Duodenal mucosa (tissue), 2 donors: ENCODE measurements at regions not wholly inside any gene's neighbourhood (a gene's known extent, or its start where the extent isn't known, plus 50 kb on each side); places are given as distances from the start of the nearest gene placed in this dataset.

Experiments
- H3K27ac ChIP-seq: one replicate; pipeline ENCODE4 v1.7.0; 2013; ENCODE audit warnings: low read depth, low read length
- H3K27me3 ChIP-seq, 2 donors: one replicate each; pipeline ENCODE4 v1.7.0; 2013; ENCODE audit warnings: low read length in 2 of 2, control low read depth in 1 of 2; ENCODE audit not compliant: insufficient read depth in 2 of 2, control insufficient read depth in 1 of 2
- H3K36me3 ChIP-seq, 2 donors: one replicate each; pipeline ENCODE4 v1.7.0; 2013; ENCODE audit warnings: low read length in 2 of 2, control low read depth in 1 of 2; ENCODE audit not compliant: insufficient read depth in 2 of 2, control insufficient read depth in 1 of 2
- H3K4me1 ChIP-seq, 2 donors: one replicate each; pipeline ENCODE4 v1.7.0; 2013; ENCODE audit warnings: low read length in 2 of 2, control low read depth in 1 of 2; ENCODE audit not compliant: insufficient read depth in 2 of 2, control insufficient read depth in 1 of 2
- H3K4me3 ChIP-seq, 2 donors: one replicate each; pipeline ENCODE4 v1.7.0; 2013; ENCODE audit warnings: low read length in 2 of 2, low read depth in 1 of 2
- H3K9ac ChIP-seq, 2 donors: one replicate each; pipeline ENCODE4 v1.7.0; 2013; ENCODE audit warnings: low read length in 2 of 2, low read depth in 1 of 2
- H3K9me3 ChIP-seq, 2 donors: one replicate each; pipeline ENCODE4 v1.7.0; 2013; ENCODE audit warnings: low read length in 2 of 2, control low read depth in 1 of 2; ENCODE audit not compliant: control insufficient read depth in 1 of 2

DNA sequence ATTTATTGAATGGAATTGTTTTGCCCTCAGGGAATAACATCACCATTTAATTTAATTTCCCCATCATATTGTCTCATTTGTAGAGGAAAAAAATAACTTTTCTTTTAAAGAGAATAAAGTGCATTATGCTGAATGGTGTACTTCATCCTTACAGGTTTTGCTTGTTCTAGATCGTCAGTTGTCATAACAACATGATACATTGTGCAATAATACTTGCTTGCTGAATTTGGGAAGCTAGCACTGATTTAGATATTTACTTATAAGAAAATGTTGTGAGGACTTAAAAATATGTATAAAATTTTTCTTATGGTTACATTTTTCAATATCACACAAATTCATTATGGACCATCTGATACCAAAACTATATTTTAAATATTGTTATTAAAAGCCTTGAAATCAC, 509.0 kb upstream of the POU3F2 start:
- Histone ChIP-seq H3K4me1 (no peaks in the 10 kb centered on the region), H3K36me3 (no peaks in the 10 kb centered on the region), H3K4me3 (no peak overlapping the region), H3K27me3 (no peaks in the 10 kb centered on the region), H3K9ac (no peak overlapping the region), H3K9me3 (no peaks in the 10 kb centered on the region), H3K27ac (no peak overlapping the region)

GRCh38 chr6:98333273-98333672, 501.1 kb upstream of the POU3F2 start:
- no peaks in the 10 kb centered on the region for H3K27me3 ChIP-seq
- no peak overlapping the region for H3K4me3 ChIP-seq
- no peaks in the 10 kb centered on the region for H3K9me3 ChIP-seq
- H3K27ac ChIP-seq, result no peak overlapping the region
- H3K36me3 ChIP-seq, result no peaks in the 10 kb centered on the region
- no peak overlapping the region for H3K9ac ChIP-seq
- no peaks in the 10 kb centered on the region for H3K4me1 ChIP-seq

GRCh38 chr6:98335594-98335993, 498.8 kb upstream of the POU3F2 start:
- no peak overlapping the region for H3K27ac ChIP-seq
- no peaks in the 10 kb centered on the region for H3K9me3 ChIP-seq
- no peak overlapping the region for H3K9ac ChIP-seq
- no peaks in the 10 kb centered on the region for H3K4me1 ChIP-seq
- H3K27me3 ChIP-seq, result no peaks in the 10 kb centered on the region
- H3K36me3 ChIP-seq, result no peaks in the 10 kb centered on the region
- no peak overlapping the region for H3K4me3 ChIP-seq

GRCh38 chr6:98339506-98339905, 494.9 kb upstream of the POU3F2 start:
- H3K9ac ChIP-seq, result no peak overlapping the region
- H3K27ac ChIP-seq, result no peak overlapping the region
- H3K36me3 ChIP-seq, result no peaks in the 10 kb centered on the region
- no peaks in the 10 kb centered on the region for H3K9me3 ChIP-seq
- no peak overlapping the region for H3K4me3 ChIP-seq
- H3K4me1 ChIP-seq, result no peaks in the 10 kb centered on the region
- H3K27me3 ChIP-seq, result no peaks in the 10 kb centered on the region

- no peak overlapping the region for H3K27ac ChIP-seq
- no peak overlapping the region for H3K4me3 ChIP-seq
- no peaks in the 10 kb centered on the region for H3K4me1 ChIP-seq
- no peaks in the 10 kb centered on the region for H3K27me3 ChIP-seq
- no peak overlapping the region for H3K9ac ChIP-seq
- no peaks in the 10 kb centered on the region for H3K36me3 ChIP-seq
- no peaks in the 10 kb centered on the region for H3K9me3 ChIP-seq
Measured at GRCh38 chr6:98343004-98343403, 491.4 kb upstream of the POU3F2 start.

GRCh38 chr6:98343797-98344196, 490.6 kb upstream of the POU3F2 start:
- Histone ChIP-seq H3K4me1 (no peaks in the 10 kb centered on the region), H3K27me3 (no peaks in the 10 kb centered on the region), H3K4me3 (no peak overlapping the region), H3K9ac (no peak overlapping the region), H3K27ac (no peak overlapping the region), H3K36me3 (no peaks in the 10 kb centered on the region), H3K9me3 (no peaks in the 10 kb centered on the region)

DNA sequence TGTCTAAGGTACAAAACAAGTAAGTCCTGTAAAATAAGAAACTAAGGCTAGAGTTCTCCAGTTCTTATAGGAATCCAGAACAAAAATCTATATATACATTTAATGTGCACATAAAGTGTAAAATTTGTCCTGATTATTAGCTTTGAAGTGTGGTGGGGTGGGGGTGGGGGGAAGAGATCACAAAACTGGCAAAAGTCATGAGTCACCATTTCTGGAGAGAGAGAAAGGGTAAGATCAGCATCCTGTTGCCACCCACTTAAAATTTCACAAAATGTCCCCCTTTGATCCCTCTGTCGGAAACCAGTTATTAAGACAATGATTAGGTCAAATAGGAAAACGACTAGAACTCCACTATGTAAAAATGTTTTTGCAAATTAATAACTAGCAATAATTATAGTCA, 482.0 kb upstream of the POU3F2 start:
- H3K4me3 ChIP-seq, result no peak overlapping the region
- no peaks in the 10 kb centered on the region for H3K4me1 ChIP-seq
- H3K27me3 ChIP-seq, result no peaks in the 10 kb centered on the region
- H3K9me3 ChIP-seq, result no peaks in the 10 kb centered on the region
- no peak overlapping the region for H3K9ac ChIP-seq
- no peaks in the 10 kb centered on the region for H3K36me3 ChIP-seq
- H3K27ac ChIP-seq, result no peak overlapping the region

DNA sequence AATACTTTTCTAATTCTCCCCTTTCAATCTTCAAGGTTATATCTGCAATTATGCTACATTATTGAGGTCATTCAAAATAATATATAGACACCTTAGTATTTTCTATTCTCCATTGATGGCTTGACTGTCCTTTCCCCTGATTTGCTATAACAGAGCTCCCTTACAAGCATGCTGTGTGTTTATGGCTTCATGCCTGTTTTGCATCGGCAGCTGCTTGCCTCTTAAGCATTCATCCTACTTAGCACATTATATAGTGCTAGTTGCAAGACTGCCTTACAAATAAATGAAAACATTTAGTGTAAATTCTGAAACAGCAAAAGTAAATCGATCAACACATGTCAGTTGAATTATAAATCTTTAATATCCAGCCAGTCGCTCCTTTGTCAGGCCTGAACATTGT, 476.2 kb upstream of the POU3F2 start:
- no peaks in the 10 kb centered on the region for H3K9me3 ChIP-seq
- no peak overlapping the region for H3K9ac ChIP-seq

DNA sequence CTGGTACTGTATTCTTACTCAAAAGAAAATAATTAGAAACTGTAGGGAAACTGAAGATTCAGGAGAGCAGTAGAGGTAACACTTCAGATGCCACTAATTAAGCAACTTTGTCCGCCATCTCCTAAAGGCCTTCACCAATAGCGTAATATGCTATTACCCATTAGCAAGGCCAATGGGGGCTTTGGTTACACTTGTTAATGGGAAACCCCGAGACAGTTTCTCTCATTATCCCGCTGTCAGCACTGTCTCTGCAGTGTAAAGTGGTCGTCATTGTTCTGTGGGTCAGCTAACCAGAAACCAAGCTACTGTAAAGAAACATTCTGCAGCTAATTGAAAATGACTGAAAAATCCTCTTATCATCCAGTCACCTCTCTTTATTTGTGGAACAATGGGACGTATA, 468.0 kb upstream of the POU3F2 start:
- Histone ChIP-seq H3K36me3 (no peaks in the 10 kb centered on the region), H3K27me3 (no peaks in the 10 kb centered on the region), H3K4me3 (no peak overlapping the region), H3K27ac (no peak overlapping the region), H3K4me1 (no peaks in the 10 kb centered on the region), H3K9ac (no peak overlapping the region), H3K9me3 (no peaks in the 10 kb centered on the region)

More for the DNA sequence above, 476.2 kb upstream of the POU3F2 start:
- Histone ChIP-seq H3K27me3 (no peaks in the 10 kb centered on the region), H3K36me3 (no peaks in the 10 kb centered on the region), H3K27ac (no peak overlapping the region), H3K4me1 (no peaks in the 10 kb centered on the region), H3K4me3 (no peak overlapping the region)

GRCh38 chr6:98380589-98380988, 453.8 kb upstream of the POU3F2 start:
- Histone ChIP-seq H3K9me3 (no peaks in the 10 kb centered on the region), H3K4me3 (no peak overlapping the region), H3K27me3 (no peaks in the 10 kb centered on the region), H3K9ac (no peak overlapping the region), H3K27ac (no peak overlapping the region), H3K4me1 (no peaks in the 10 kb centered on the region), H3K36me3 (no peaks in the 10 kb centered on the region)

- no peak overlapping the region for H3K27ac ChIP-seq
- H3K4me3 ChIP-seq, result no peak overlapping the region
- H3K27me3 ChIP-seq, result no peaks in the 10 kb centered on the region
Measured at GRCh38 chr6:98382246-98382645, 452.1 kb upstream of the POU3F2 start.

More at GRCh38 chr6:98382246-98382645, 452.1 kb upstream of the POU3F2 start:
- Histone ChIP-seq H3K9ac (no peak overlapping the region), H3K9me3 (no peaks in the 10 kb centered on the region), H3K4me1 (no peaks in the 10 kb centered on the region), H3K36me3 (no peaks in the 10 kb centered on the region)
